Neuronal stem cell (in vitro differentiated cells): ENCODE measurements at regions not wholly inside any gene's neighbourhood (a gene's known extent, or its start where the extent isn't known, plus 50 kb on each side); places are given as distances from the start of the nearest gene placed in this dataset.

Experiments used
- DNase-seq: peaks from one replicate; pipeline ENCODE4 v3.0.0-alpha.2; 2013; ENCODE audit warnings: low spot score
- H2AFZ ChIP-seq: one replicate; pipeline ENCODE4 v1.6.1; 2013; ENCODE audit warnings: mild to moderate bottlenecking, low read length, inconsistent platforms
- H2AK5ac ChIP-seq: 2 replicates; pipeline ENCODE4 v1.6.1; 2013; ENCODE audit warnings: low read depth, mild to moderate bottlenecking, inconsistent platforms, low read length, moderate library complexity, mixed read lengths
- H2BK120ac ChIP-seq: 2 replicates; pipeline ENCODE4 v1.6.1; 2013; ENCODE audit warnings: low read depth, mild to moderate bottlenecking, inconsistent platforms, low read length, moderate library complexity, mixed read lengths
- H2BK12ac ChIP-seq: one replicate; pipeline ENCODE4 v1.6.1; 2013; ENCODE audit warnings: low read length, inconsistent platforms
- H2BK15ac ChIP-seq: 2 replicates; pipeline ENCODE4 v1.6.1; 2013; ENCODE audit warnings: mild to moderate bottlenecking, low read length, inconsistent platforms, mixed read lengths
- H2BK5ac ChIP-seq: one replicate; pipeline ENCODE4 v1.6.1; 2013; ENCODE audit warnings: inconsistent platforms, mild to moderate bottlenecking, low read length, moderate library complexity
- H3K14ac ChIP-seq: one replicate; pipeline ENCODE4 v1.6.1; 2013; ENCODE audit warnings: low read length, inconsistent platforms
- H3K18ac ChIP-seq: 2 replicates; pipeline ENCODE4 v1.6.1; 2013; ENCODE audit warnings: low read length, inconsistent platforms
- H3K23ac ChIP-seq: 2 replicates; pipeline ENCODE4 v1.6.1; 2013; ENCODE audit warnings: low read depth, mild to moderate bottlenecking, mixed read lengths, low read length, inconsistent platforms; ENCODE audit not compliant: poor library complexity
- H3K27ac ChIP-seq: replicated peaks from 3 replicates; pipeline ENCODE4 v1.5.1; 2013; ENCODE audit warnings: low read length, inconsistent platforms
- H3K27me3 ChIP-seq, 3 experiments: 2 replicates each; pipeline ENCODE4 v1.6.1; 2013; ENCODE audit warnings: low read length in 3 of 3, mild to moderate bottlenecking in 2 of 3, inconsistent platforms in 1 of 3, low read depth in 1 of 3, mixed read lengths in 1 of 3, moderate library complexity in 1 of 3; ENCODE audit not compliant: control insufficient read depth in 3 of 3, insufficient read depth in 3 of 3
- H3K36me3 ChIP-seq, 2 donors: replicated peaks in 1 of 2; 2 replicates each; pipeline ENCODE4 v1.6.1; 2013; ENCODE audit warnings: low read length in 2 of 2; ENCODE audit not compliant: control insufficient read depth in 2 of 2, insufficient read depth in 2 of 2
- H3K4ac ChIP-seq: 2 replicates; pipeline ENCODE4 v1.6.1; 2013; ENCODE audit warnings: inconsistent platforms, mild to moderate bottlenecking, low read length, moderate library complexity
- H3K4me1 ChIP-seq, 2 donors: 1 replicate in 1 of 2; 2 replicates in 1 of 2; pipeline ENCODE4 v1.6.1; 2013; ENCODE audit warnings: low read length in 2 of 2, low read depth in 1 of 2; ENCODE audit not compliant: control insufficient read depth in 2 of 2, insufficient read depth in 1 of 2
- H3K4me2 ChIP-seq: one replicate; pipeline ENCODE4 v1.6.1; 2013; ENCODE audit warnings: mild to moderate bottlenecking, low read length, inconsistent platforms; ENCODE audit not compliant: insufficient read depth, poor library complexity, severe bottlenecking
- H3K4me3 ChIP-seq, 2 donors: 2 replicates each; pipeline ENCODE4 v1.5.1; 2013; ENCODE audit warnings: low read length in 2 of 2, mild to moderate bottlenecking in 2 of 2, inconsistent platforms in 1 of 2, moderate library complexity in 1 of 2
- H3K79me1 ChIP-seq: one replicate; pipeline ENCODE4 v1.6.1; 2013; ENCODE audit warnings: low read depth, mild to moderate bottlenecking, inconsistent platforms, low read length, moderate library complexity
- H3K9ac ChIP-seq: one replicate; pipeline ENCODE4 v1.6.1; 2013; ENCODE audit warnings: mild to moderate bottlenecking, low read depth, low read length, inconsistent platforms; ENCODE audit not compliant: poor library complexity
- H3K9me3 ChIP-seq, 2 donors: replicated peaks in 1 of 2; 2 replicates each; pipeline versions ENCODE3 to v1.6.1; 2013; ENCODE audit warnings: low read length in 2 of 2, mild to moderate bottlenecking in 2 of 2, inconsistent platforms in 1 of 2, low read depth in 1 of 2, mixed read lengths in 1 of 2, moderate library complexity in 1 of 2; ENCODE audit not compliant: control insufficient read depth in 2 of 2, insufficient read depth in 1 of 2
- H4K8ac ChIP-seq: one replicate; pipeline ENCODE4 v1.6.1; 2013; ENCODE audit warnings: low read depth, mild to moderate bottlenecking, inconsistent platforms, low read length, moderate library complexity
- H4K91ac ChIP-seq: one replicate; pipeline ENCODE4 v1.6.1; 2013; ENCODE audit warnings: low read length, low read depth, mild to moderate bottlenecking, inconsistent platforms; ENCODE audit not compliant: poor library complexity
- WGBS, 2 donors: extraction: QIAGEN DNeasy Blood & Tissue Kit; methylation state at CpG; one replicate each; pipeline ENCODE4 v1.1.7; 2013; ENCODE audit warnings: missing lambda C conversion rate in 2 of 2, mixed read lengths in 1 of 2; ENCODE audit not compliant: insufficient read length in 2 of 2, insufficient replicate concordance in 1 of 2; ENCODE audit errors: extremely low coverage in 2 of 2; 5-methylcytosine and 5-hydroxymethylcytosine counted together

DNA sequence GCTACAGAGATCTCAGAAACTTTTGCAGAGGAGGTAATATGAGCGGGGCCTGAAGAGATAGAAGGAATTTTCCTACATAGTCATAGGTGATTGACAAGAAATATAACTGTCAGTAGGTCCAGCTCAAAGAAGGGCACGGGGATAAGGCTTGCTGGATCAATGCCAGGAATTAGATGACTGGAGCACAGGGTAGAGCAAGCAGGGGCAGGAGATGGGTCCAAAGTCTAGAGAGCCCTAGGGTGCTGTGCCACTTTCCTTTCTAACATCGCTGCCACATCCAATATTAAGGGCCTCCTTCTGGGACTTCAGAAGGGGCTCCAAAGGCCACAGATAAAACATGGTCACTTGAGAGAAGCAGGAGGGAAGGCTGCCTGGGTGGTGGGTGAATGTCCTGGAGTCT lies 402.2 kb downstream of the MID1IP1 start:
- Histone ChIP-seq H2AK5ac (no peak overlapping the region), H2BK5ac (no peak overlapping the region), H4K8ac (no peak overlapping the region), H3K4me3 (no peak overlapping the region), H2BK15ac (no peak overlapping the region), H2BK120ac (no peak overlapping the region), H3K4ac (no peak overlapping the region), H3K14ac (no peak overlapping the region), H3K4me2 (no peak overlapping the region), H3K79me1 (no peaks in the 10 kb centered on the region), H3K4me1 (peaks cover 0 to 2% of the 10 kb centered on the region in 2 donors), H3K27ac (no peak overlapping the region), H2BK12ac (no peak overlapping the region), H3K9me3 (no peaks in the 10 kb centered on the region), H3K18ac (no peak overlapping the region), H3K23ac (no peak overlapping the region), H3K36me3 (no peaks in the 10 kb centered on the region), H4K91ac (no peak overlapping the region), H2AFZ (no peak overlapping the region), H3K9ac (no peak overlapping the region), H3K27me3 (peaks cover 0 to 4% (median 0%) of the 10 kb centered on the region in 3 experiments)
- WGBS, 2 donors, result no CpG with 5 or more reads among the region's 3 CpGs
- DNase-seq, result no peak

DNA sequence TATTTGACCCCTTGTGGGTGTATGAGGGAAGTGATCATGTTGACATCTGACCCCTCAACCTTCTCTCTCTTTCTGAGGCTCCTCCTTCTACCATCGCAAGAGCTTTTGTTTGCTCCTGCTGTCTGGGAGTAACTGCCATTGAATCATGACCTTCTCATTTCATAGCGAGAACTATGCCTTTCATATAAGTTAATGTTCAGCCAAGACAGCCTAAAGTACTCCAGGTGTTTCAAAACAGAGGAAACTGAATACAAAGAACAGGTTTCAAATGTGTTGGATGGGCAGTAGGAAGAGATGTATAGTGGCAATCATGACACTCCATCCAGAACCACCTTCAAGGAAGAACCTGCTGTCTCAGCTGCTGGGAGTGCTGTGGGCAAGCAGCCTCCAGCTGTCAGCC lies 403.1 kb downstream of the MID1IP1 start:
- Histone ChIP-seq H3K36me3 (no peaks in the 10 kb centered on the region), H2BK12ac (no peak overlapping the region), H3K79me1 (no peaks in the 10 kb centered on the region), H2BK5ac (no peak overlapping the region), H3K18ac (peak overlapping the region; percentile 17), H3K4me2 (no peak overlapping the region), H3K27ac (no peak overlapping the region), H2BK15ac (no peak overlapping the region), H4K91ac (no peak overlapping the region), H3K27me3 (peaks cover 0 to 4% (median 0%) of the 10 kb centered on the region in 3 experiments), H2AFZ (no peak overlapping the region), H3K23ac (no peak overlapping the region), H4K8ac (no peak overlapping the region), H2BK120ac (no peak overlapping the region), H3K4ac (no peak overlapping the region), H3K4me1 (peaks cover 0 to 2% of the 10 kb centered on the region in 2 donors), H3K9me3 (no peaks in the 10 kb centered on the region), H3K14ac (no peak overlapping the region), H3K9ac (no peak overlapping the region), H2AK5ac (no peak overlapping the region), H3K4me3 (no peak overlapping the region)
- DNase-seq, result no peak
- no CpG with 5 or more reads among the region's 2 CpGs for WGBS, 2 donors

DNA sequence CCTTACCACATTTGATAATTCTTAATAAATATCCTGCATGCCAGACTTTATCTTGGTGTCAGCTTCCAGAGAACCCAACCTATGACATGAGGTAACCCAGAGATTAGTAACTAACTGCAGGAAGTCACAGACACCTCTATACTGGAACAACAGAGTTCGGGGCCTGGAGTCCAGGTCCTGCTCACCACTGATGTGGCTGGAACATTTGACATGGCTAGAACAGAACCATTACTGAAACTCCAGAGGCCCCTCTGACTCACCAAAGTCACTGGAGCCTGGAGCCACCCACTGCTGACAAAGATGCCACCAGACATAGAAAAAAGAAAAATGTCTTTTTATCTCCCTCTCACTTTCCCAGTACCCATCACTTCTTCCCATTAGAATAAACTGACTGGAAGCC lies 403.7 kb downstream of the MID1IP1 start:
- H3K23ac ChIP-seq, result no peak overlapping the region
- H3K27ac ChIP-seq, result no peak overlapping the region
- no peak overlapping the region for H2BK15ac ChIP-seq
- peaks cover 0 to 2% of the 10 kb centered on the region in 2 donors for H3K4me1 ChIP-seq
- H2BK12ac ChIP-seq, result no peak overlapping the region
- no peaks in the 10 kb centered on the region for H3K9me3 ChIP-seq
- no CpG with 5 or more reads among the region's 1 CpG for WGBS, 2 donors
- H4K8ac ChIP-seq, result no peak overlapping the region
- H3K4me2 ChIP-seq, result no peak overlapping the region
- H3K4ac ChIP-seq, result no peak overlapping the region
- no peaks in the 10 kb centered on the region for H3K36me3 ChIP-seq
- no peak overlapping the region for H3K9ac ChIP-seq
- H4K91ac ChIP-seq, result no peak overlapping the region
- H3K18ac ChIP-seq, result no peak overlapping the region
- H3K79me1 ChIP-seq, result no peaks in the 10 kb centered on the region
- H3K27me3 ChIP-seq, result peaks cover 0 to 4% (median 0%) of the 10 kb centered on the region in 3 experiments
- DNase-seq, result no peak
- H3K14ac ChIP-seq, result no peak overlapping the region
- no peak overlapping the region for H2AFZ ChIP-seq
- no peak overlapping the region for H2BK5ac ChIP-seq
- H2BK120ac ChIP-seq, result no peak overlapping the region
- no peak overlapping the region for H3K4me3 ChIP-seq
- no peak overlapping the region for H2AK5ac ChIP-seq

DNA sequence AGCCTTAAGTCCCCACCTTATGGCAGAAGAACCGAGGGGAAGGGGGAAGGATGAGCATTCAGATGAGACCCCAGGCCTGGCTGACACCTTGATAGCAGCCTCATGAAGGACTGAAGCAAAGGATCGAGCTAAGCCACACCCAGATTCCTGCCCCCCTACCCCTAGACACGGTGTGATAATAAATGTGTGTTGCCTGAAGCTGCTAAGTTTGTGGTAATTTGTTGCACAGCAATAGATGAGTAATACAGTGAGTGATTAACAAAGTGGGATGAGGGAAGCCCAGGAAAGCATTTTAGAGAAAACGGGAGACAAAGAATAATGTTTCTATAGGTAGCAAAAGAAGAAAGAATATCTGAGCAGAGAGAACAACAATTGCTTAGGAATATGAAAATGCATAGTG lies 404.2 kb downstream of the MID1IP1 start:
- Histone ChIP-seq H3K4ac (no peak overlapping the region), H2BK120ac (no peak overlapping the region), H4K91ac (no peak overlapping the region), H3K9ac (no peak overlapping the region), H2BK15ac (no peak overlapping the region), H2AFZ (no peak overlapping the region), H3K14ac (no peak overlapping the region), H3K79me1 (no peaks in the 10 kb centered on the region), H3K4me2 (no peak overlapping the region), H3K9me3 (no peaks in the 10 kb centered on the region), H2BK12ac (no peak overlapping the region), H2AK5ac (no peak overlapping the region), H3K27ac (no peak overlapping the region), H3K18ac (no peak overlapping the region), H3K36me3 (no peaks in the 10 kb centered on the region), H4K8ac (no peak overlapping the region), H3K23ac (no peak overlapping the region), H2BK5ac (no peak overlapping the region), H3K27me3 (peaks cover 0 to 4% (median 0%) of the 10 kb centered on the region in 3 experiments), H3K4me3 (no peak overlapping the region), H3K4me1 (peaks cover 0 to 2% of the 10 kb centered on the region in 2 donors)
- WGBS, 2 donors, result no CpG with 5 or more reads among the region's 4 CpGs
- no peak for DNase-seq
